ENCODE measurements at regions not wholly inside any gene's neighbourhood (a gene's known extent, or its start where the extent isn't known, plus 50 kb on each side); places are given as distances from the start of the nearest gene placed in this dataset.
"Not testable (repeated sequence)": the region's sequence is repeated elsewhere in the genome, so short reads cannot be mapped to it uniquely, and the experiment has no call there.

DNA sequence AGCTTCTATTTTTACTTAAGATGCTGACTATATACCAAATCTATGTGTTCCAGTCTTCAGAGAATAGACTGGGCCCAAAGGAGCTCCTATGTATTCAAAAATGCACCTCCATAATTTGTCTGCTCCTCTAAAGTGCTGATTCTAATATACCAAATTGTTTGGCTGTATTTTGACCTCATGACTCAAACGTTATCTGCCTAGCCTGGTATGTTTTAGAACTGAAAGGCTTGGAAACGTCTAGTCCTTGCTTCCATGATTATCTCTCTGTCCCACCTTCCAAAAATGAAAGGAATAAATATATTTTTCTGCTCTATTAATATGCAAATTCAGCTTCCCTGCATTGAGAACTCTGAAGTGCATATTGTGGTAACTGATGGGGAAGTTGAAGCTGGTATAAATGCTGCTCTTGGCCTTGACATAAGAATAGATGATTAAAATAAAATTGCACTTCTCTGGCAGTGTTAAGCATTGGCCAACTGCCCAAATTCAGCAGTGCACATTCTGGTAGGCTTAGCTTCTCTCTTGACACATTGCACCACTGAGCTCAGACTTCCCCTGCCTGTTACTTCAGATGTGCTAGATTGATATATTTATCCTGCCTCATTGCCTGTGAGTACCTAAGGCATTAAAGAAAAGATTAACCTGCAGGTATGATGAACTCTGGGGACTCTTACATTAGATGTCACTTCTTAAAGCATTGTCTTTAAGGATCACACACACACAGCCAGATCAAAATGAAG is 882.3 kb downstream of the RPS29 start:
- DNase-seq, result no peak

- DNase-seq, result not testable (repeated sequence)
Observed at GRCh38 chr14:48697362-48697761, 888.8 kb downstream of the RPS29 start.

- DNase-seq, result no peak
Observed at GRCh38 chr14:48693793-48694192, 892.4 kb downstream of the RPS29 start.

GRCh38 chr14:48690349-48690748 is 895.8 kb downstream of the RPS29 start:
- DNase-seq, result no peak

GRCh38 chr14:48686650-48687049 is 899.5 kb downstream of the RPS29 start:
- DNase-seq, result no peak

- no peak for DNase-seq
Observed at GRCh38 chr14:48672506-48672905, 913.7 kb downstream of the RPS29 start.

GRCh38 chr14:48670939-48671338 is 915.2 kb downstream of the RPS29 start:
- no peak for DNase-seq

DNA sequence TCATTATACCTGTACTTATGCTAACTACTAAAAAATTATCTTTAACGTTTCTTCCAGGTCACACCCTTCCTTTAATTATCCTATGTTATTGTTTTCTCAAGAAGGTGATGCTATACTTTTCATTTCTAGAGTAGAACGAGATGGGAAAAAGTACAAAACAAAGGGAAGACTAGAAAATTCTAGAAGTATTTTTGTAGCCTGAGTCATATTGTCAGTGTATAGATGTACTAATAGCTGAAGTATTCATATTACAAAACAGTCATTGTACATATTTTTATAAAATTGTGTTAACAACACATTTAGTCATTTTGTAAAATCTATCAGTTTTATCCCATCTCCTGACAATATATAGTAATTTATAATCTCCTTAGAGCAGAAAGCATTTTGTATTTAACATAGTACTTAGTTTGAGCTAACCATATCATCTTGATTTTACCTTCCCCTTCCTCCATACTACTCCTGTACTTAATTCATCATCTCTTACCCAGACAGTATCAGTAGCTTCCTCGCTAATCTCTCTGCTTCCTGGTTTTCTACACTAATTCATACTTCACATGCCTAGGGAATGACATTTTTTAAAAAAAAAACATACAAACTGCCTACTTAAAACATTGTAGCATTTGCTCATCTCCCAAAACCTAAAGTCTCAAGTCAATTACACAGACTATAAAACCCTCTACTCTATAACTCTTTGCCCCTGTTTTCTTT is 920.9 kb downstream of the RPS29 start:
- no peak for DNase-seq

DNA sequence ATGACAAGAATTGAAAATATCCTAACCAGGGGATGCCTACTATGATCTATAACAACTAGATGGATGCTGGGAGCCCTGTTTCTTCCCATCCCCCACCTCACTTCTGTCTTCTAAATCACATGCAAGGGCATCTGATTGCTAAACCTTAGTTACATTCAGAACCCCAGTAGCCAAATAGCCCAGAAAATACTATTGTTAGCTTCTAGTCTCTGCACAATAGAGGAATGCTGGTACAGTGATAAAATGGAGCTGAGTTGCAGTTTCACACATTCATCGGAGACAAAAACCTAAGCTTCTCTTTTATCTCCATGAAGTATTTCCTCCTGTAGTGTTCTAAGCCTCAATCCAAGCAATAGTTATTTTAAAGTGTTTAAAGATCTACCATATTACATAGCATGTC is 942.9 kb downstream of the RPS29 start:
- no peak for DNase-seq

GRCh38 chr14:48628870-48629269 is 953.5 kb upstream of the MDGA2 start:
- DNase-seq, result no peak

GRCh38 chr14:48622980-48623379 is 947.6 kb upstream of the MDGA2 start:
- DNase-seq, result no peak

GRCh38 chr14:48618057-48618456 is 942.7 kb upstream of the MDGA2 start:
- DNase-seq, result no peak

- no peak for DNase-seq
Observed at GRCh38 chr14:48616931-48617330, 941.5 kb upstream of the MDGA2 start.

- no peak for DNase-seq
Observed at GRCh38 chr14:48615618-48616017, 940.2 kb upstream of the MDGA2 start.

DNA sequence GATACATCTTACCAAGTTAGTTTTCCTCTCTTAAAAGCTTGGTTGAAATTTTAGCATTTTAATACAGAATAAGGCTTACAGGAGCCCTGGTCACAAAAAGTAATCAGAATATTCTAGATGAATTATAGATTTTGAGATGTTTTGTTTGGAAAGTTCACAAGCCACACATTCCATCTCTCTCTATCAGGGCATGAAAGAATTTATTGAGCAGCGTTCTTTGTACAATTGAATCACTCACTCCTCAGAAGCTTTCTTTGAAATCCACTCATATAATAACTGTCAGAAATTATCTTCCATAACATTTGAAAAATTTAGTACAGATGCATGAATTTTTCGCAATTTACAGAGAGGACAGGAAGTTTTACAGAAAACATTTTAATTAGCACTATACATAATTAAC is 938.6 kb upstream of the MDGA2 start:
- no peak for DNase-seq

DNA sequence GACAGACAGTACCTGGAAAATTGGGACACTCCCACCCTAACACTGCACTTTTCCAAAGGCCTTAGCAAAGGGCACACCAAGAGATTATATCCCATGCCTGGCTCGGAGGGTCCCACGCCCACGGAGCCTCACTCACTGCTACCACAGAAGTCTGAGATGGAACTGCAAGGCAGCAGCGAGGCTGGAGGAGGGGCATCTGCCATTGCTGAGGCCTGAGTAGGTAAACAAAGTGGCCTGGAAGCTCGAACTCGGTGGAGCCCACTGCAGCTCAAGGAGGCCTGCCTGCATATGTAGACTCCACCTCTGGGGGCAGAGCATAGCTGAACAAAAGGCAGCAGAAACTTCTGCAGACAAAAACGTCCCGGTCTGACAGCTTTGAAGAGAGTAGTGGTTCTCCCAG is 931.6 kb upstream of the MDGA2 start:
- not testable (repeated sequence) for DNase-seq

DNA sequence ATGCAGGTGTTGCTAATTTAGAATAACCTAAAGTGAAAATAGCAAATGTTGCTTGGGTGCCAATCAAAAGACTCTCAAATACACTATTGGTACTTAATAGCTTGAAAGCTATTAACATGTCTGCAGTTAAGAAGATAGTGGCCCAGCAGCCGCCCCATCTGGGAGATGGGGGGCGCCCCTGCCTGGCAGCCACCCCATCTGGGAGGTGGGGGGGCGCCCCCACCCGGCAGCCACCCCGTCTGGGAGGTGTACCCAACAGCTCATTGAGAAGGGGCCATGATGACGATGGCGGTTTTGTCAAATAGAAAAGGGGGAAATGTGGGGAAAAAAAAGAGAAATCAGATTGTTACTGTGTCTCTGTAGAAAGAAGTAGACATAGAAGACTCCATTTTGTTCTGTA is 923.1 kb upstream of the MDGA2 start:
- DNase-seq, result no peak

DNA sequence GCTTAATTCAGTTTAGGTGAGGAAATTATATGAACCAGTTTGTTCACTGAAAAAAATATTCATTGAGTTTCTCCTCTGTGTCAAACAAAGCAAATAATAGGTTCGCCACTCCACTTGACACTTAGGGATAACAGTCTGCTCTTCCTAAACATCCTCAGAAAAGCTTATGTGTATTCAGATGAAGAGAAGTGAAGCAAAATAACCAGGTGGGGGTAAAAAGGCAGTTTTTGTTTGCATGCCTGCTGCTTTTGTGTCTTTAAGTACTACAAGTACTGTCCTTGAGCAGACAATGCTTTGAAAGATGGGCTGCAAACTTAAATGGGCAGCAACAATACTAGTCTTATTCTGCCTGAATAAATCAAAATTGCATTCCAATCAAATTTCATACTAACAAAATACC is 910.7 kb upstream of the MDGA2 start:
- no peak for DNase-seq

- no peak for DNase-seq
Observed at GRCh38 chr14:48584031-48584430, 908.6 kb upstream of the MDGA2 start.

- no peak for DNase-seq
Observed at GRCh38 chr14:48582938-48583337, 907.5 kb upstream of the MDGA2 start.

DNA sequence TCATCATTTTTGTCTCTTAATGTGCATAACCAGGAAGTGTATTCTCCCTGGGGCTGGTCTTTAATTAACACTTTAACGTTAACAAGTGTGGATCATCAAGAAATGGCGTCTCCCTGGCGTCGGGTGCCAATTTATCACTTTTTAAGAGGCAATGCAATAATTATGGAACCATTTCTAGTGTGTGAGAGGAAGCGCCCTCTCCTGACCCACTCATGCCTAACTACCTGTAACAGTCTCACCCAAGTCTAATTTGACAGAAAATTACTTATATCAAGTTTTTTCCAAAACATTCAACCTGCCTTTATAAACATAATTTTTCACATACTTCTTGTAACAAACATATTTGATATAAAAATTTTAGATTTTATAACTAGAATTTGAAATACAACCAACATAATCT is 905.3 kb upstream of the MDGA2 start:
- no peak for DNase-seq

- DNase-seq, result no peak
Observed at GRCh38 chr14:48575772-48576171, 900.4 kb upstream of the MDGA2 start.

GRCh38 chr14:48568688-48569087 is 893.3 kb upstream of the MDGA2 start:
- no peak for DNase-seq

DNA sequence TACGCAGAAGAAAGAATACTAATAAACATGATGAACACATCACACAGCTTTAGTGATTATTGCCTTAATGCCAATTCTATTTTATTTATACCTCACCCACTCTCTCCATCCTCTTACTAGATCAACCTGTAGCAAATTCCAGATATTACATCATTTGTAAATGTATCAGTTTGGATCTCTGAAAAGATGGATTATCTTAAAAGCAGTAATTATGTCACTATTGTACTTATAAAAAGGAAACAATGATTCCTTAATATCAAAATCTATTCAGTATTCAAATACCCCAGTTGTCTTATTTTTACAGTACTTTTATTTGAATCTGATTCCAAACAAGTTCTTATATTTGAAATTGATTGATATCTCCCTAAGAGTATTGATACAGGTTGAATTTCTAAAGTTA is 892.8 kb upstream of the MDGA2 start:
- no peak for DNase-seq

GRCh38 chr14:48563489-48563888 is 888.1 kb upstream of the MDGA2 start:
- DNase-seq, result no peak

Measured in NCI-H446 (cell line).